ENCODE measurements at regions not wholly inside any gene's neighbourhood (a gene's known extent, or its start where the extent isn't known, plus 50 kb on each side); places are given as distances from the start of the nearest gene placed in this dataset.

- TF ChIP-seq CTCF (IDR thresholded peaks at IDR 0.05) (no peak), POLR2A (IDR thresholded peaks at IDR 0.05) (no peak)
- 77 to 78% methylated on average over 3 to 4 of the region's 4 CpGs for WGBS, 2 donors
- no peaks in the 10 kb centered on the region for H3K36me3 ChIP-seq (replicated peaks in 1 of 2; ENCODE audit: insufficient read depth in 1 of 2, low read depth in 2 of 2)
- no peak overlapping the region for H3K27ac ChIP-seq
- H3K4me1 ChIP-seq, result no peaks in the 10 kb centered on the region
- H3K27me3 ChIP-seq, result no peaks in the 10 kb centered on the region
- ATAC-seq (no peak), DNase-seq (no peak)
- peaks cover 0 to 6% (median 0%) of the 10 kb centered on the region in 3 donors for H3K9me3 ChIP-seq
- no peak overlapping the region for H3K4me3 ChIP-seq
- intact Hi-C loops (cut with DNase I), result no loop called here
Observed at GRCh38 chr2:156958374-156958773, 299.1 kb upstream of the GALNT5 start.

DNA sequence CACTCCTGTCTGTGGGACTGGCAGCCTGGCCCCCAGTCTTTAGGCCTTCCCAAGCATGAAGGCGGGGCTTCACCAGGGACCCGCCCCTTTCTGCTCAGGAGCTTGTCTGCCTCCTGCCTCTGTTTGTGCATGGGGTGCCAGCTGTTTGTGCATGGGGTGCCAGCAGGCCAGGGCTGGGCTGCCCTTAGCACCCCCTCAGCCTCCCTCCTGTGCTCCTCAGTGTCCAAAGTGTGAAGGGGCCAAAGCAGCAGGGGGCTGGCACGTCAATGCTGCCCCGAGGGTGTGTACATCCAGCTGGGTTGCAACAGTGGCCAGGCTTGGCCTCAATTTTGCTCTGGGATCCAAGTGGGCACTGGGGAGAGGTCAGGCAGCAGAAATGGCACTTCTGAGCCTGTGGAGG is 298.0 kb upstream of the GALNT5 start:
- intact Hi-C loops (cut with DNase I), result no loop called here
- DNase-seq (no peak), ATAC-seq (no peak)
- H3K36me3 ChIP-seq (replicated peaks in 1 of 2; ENCODE audit: insufficient read depth in 1 of 2, low read depth in 2 of 2), result no peaks in the 10 kb centered on the region
- H3K4me3 ChIP-seq, result no peak overlapping the region
- 56 to 70% methylated on average over 2 to 4 of the region's 4 CpGs for WGBS, 2 donors
- H3K27ac ChIP-seq, result no peak overlapping the region
- no peak for TF ChIP-seq CTCF (IDR thresholded peaks at IDR 0.05)
- TF ChIP-seq POLR2A (IDR thresholded peaks at IDR 0.05), result no peak
- no peaks in the 10 kb centered on the region for H3K27me3 ChIP-seq
- H3K4me1 ChIP-seq, result no peaks in the 10 kb centered on the region
- peaks cover 0 to 6% (median 0%) of the 10 kb centered on the region in 3 donors for H3K9me3 ChIP-seq

DNA sequence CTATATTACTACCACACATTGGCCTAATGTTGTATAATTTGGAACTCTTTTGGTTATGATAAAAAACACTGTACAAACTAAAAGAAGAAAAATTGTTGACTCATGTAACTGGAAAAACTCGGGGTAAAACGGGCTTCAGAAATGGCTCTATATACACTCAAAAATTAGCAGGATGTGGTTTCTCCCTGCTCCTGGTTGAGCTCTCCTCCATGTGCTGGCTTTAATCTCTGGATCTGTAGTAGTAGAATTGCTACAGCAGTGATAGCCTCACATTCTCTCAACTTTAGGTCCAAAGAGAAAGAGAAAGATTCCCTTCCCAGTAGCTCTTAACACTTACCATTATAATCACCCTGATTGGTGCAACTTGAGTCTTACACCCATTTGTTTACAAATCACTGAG is 274.9 kb upstream of the GALNT5 start:
- TF ChIP-seq POLR2A (IDR thresholded peaks at IDR 0.05), result no peak
- no peak for TF ChIP-seq CTCF (IDR thresholded peaks at IDR 0.05)
- DNase-seq (no peak), ATAC-seq (no peak)
- Histone ChIP-seq H3K27ac (no peak overlapping the region), H3K4me3 (no peak overlapping the region), H3K4me1 (no peaks in the 10 kb centered on the region), H3K9me3 (no peaks in the 10 kb centered on the region), H3K27me3 (no peaks in the 10 kb centered on the region), H3K36me3 (replicated peaks in 1 of 2; ENCODE audit: insufficient read depth in 1 of 2, low read depth in 2 of 2) (no peaks in the 10 kb centered on the region)
- WGBS, 2 donors, result 57 to 77% methylated on average over 2 of the region's 2 CpGs
- intact Hi-C loops (cut with DNase I), result no loop called here

DNA sequence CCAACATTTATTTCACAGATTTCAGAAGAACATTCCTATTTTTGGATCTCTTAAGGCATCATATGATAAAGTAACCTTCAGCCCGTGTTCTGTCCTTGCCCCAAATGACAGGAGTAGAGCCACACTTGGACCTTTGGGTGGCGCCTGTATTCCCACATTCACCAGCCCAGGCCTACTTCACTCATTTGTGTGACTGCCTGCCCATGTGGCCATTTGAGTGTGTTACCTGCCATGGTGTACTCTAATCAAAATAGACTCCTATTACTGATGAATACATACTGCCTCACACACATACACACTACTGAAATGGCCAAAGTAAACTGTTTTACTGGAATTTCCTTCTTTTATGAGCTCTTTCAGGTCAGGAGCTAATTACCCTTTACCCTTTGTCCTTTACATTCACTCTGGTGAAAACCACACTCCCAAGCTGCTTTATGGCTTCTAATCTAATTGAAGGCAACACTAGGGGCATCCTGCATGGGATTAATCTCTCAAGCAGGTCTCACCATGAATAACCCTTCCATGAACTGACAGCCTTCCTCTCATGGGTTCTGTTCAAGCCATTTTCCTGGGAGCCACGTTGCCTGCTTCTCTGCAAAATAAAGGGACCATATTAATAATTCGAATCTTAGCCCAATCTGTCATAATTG is 271.0 kb upstream of the GALNT5 start:
- Histone ChIP-seq H3K4me1 (no peaks in the 10 kb centered on the region), H3K27ac (no peak overlapping the region), H3K27me3 (no peaks in the 10 kb centered on the region), H3K36me3 (replicated peaks in 1 of 2; ENCODE audit: insufficient read depth in 1 of 2, low read depth in 2 of 2) (no peaks in the 10 kb centered on the region), H3K9me3 (no peaks in the 10 kb centered on the region), H3K4me3 (no peak overlapping the region)
- DNase-seq, result no peak
- no peak for ATAC-seq
- TF ChIP-seq CTCF (IDR thresholded peaks at IDR 0.05), result no peak
- no peak for TF ChIP-seq POLR2A (IDR thresholded peaks at IDR 0.05)
- intact Hi-C loops (cut with DNase I), result no loop called here
- WGBS, 2 donors, result 31 to 50% methylated on average over 4 of the region's 4 CpGs

- intact Hi-C loops (cut with DNase I), result no loop called here
- Histone ChIP-seq H3K9me3 (no peaks in the 10 kb centered on the region), H3K36me3 (replicated peaks in 1 of 2; ENCODE audit: insufficient read depth in 1 of 2, low read depth in 2 of 2) (no peaks in the 10 kb centered on the region), H3K4me3 (no peak overlapping the region), H3K4me1 (no peaks in the 10 kb centered on the region), H3K27ac (no peak overlapping the region), H3K27me3 (no peaks in the 10 kb centered on the region)
- no peak for ATAC-seq
- WGBS, 2 donors, result 38 to 42% methylated on average over 4 of the region's 4 CpGs
- TF ChIP-seq POLR2A (IDR thresholded peaks at IDR 0.05) (no peak), CTCF (IDR thresholded peaks at IDR 0.05) (no peak)
- DNase-seq, result peak in 2 of 4 donors; percentile 11 to 14
Observed at GRCh38 chr2:156999661-157000060, 257.8 kb upstream of the GALNT5 start.
